AG04449 (cell line): ENCODE measurements at regions not wholly inside any gene's neighbourhood (a gene's known extent, or its start where the extent isn't known, plus 50 kb on each side); places are given as distances from the start of the nearest gene placed in this dataset.
A peak's percentile ranks its signal among the peaks of the same experiment; 100 is the strongest.
"Not testable (repeated sequence)": the region's sequence is repeated elsewhere in the genome, so short reads cannot be mapped to it uniquely, and the experiment has no call there.

Experiments
- CTCF ChIA-PET: fragments of 350-600 bp; formaldehyde crosslinking; extraction: SDS; loops from one replicate; lab custom pipeline; 2021; ENCODE audit warnings: antibody characterized with exemption; lab: Yijun Ruan, JAX
- POLR2A ChIA-PET: fragments of 400-600, 350-600 bp; formaldehyde crosslinking; extraction: SDS; loops from one replicate; lab custom pipeline; 2020; ENCODE audit warnings: antibody characterized with exemption, inconsistent platforms; lab: Yijun Ruan, JAX
- DNase-seq: peaks from one replicate; pipeline ENCODE4 v3.0.0-alpha.2; 2010; ENCODE audit warnings: low read depth, low spot score
- H3K4me3 ChIP-seq: 2 replicates; pipeline ENCODE4 v1.5.1; 2011; ENCODE audit warnings: low read depth, mild to moderate bottlenecking, control low read depth, low read length
- CTCF ChIP-seq: IDR thresholded peaks from one replicate; pipeline ENCODE4 v1.5.1; 2011; ENCODE audit warnings: mild to moderate bottlenecking, moderate library complexity, low read length, control low read depth, inconsistent platforms; ENCODE audit not compliant: insufficient read depth; ENCODE audit errors: missing control alignments

- TF ChIP-seq CTCF: no peak
- ChIA-PET POLR2A (no interaction called here), CTCF (no interaction called here)
- DNase-seq: no peak
- no peak overlapping the region for H3K4me3 ChIP-seq
These were observed 129.0 kb upstream of the ARHGEF3 start for GRCh38 chr3:56930706-56931105.

- H3K4me3 ChIP-seq: no peak overlapping the region
- POLR2A ChIA-PET: no interaction called here
- TF ChIP-seq CTCF: no peak
- DNase-seq: no peak
- CTCF ChIA-PET: no interaction called here
These were observed 128.3 kb upstream of the ARHGEF3 start for GRCh38 chr3:56929809-56930615.

- no peak for DNase-seq
- POLR2A ChIA-PET: no interaction called here
- CTCF ChIA-PET: no interaction called here
- TF ChIP-seq CTCF: no peak
- no peak overlapping the region for H3K4me3 ChIP-seq
These were observed 126.8 kb upstream of the ARHGEF3 start for GRCh38 chr3:56928379-56929068.

GRCh38 chr3:56927855-56928254 lies 126.1 kb upstream of the ARHGEF3 start:
- ChIA-PET CTCF (no interaction called here), POLR2A (no interaction called here)
- no peak for TF ChIP-seq CTCF
- DNase-seq: no peak
- no peak overlapping the region for H3K4me3 ChIP-seq

GRCh38 chr3:56926947-56927282 lies 125.2 kb upstream of the ARHGEF3 start:
- TF ChIP-seq CTCF: no peak
- no peak for DNase-seq
- ChIA-PET POLR2A (no interaction called here), CTCF (no interaction called here)
- no peak overlapping the region for H3K4me3 ChIP-seq

GRCh38 chr3:56926243-56926946 lies 124.6 kb upstream of the ARHGEF3 start:
- peak; percentile 5 for DNase-seq
- TF ChIP-seq CTCF: no peak
- H3K4me3 ChIP-seq: no peak overlapping the region
- POLR2A ChIA-PET: no interaction called here
- CTCF ChIA-PET: no interaction called here

- CTCF ChIA-PET, DNase-seq, POLR2A ChIA-PET: not testable (repeated sequence)
These were observed 123.0 kb upstream of the ARHGEF3 start for GRCh38 chr3:56924700-56925099.

More at GRCh38 chr3:56924700-56925099, 123.0 kb upstream of the ARHGEF3 start:
- H3K4me3 ChIP-seq: not testable (repeated sequence)
